Loucy (cell line): ENCODE measurements at regions not wholly inside any gene's neighbourhood (a gene's known extent, or its start where the extent isn't known, plus 50 kb on each side); places are given as distances from the start of the nearest gene placed in this dataset.
"Not testable (repeated sequence)": the region's sequence is repeated elsewhere in the genome, so short reads cannot be mapped to it uniquely, and the experiment has no call there.

Experiments used
- CTCF ChIP-seq: fragments of 200-600 bp; sonication (generic); conservative IDR thresholded peaks from 2 replicates; pipeline ENCODE4 v1.5.1; 2014; ENCODE audit warnings: mild to moderate bottlenecking, antibody characterized with exemption, low read length
- EZH2phosphoT487 ChIP-seq: fragments of 200-600 bp; IDR thresholded peaks from 2 replicates; pipeline ENCODE4 v1.6.1; 2018; ENCODE audit warnings: antibody characterized with exemption, mild to moderate bottlenecking, moderate library complexity, borderline replicate concordance

- TF ChIP-seq CTCF, EZH2phosphoT487: not testable (repeated sequence)
Observed at GRCh38 chr1:192499061-192499581, 76.5 kb upstream of the RGS1 start.
